Hindlimb muscle (tissue), 1 donor: ENCODE measurements at regions not wholly inside any gene's neighbourhood (a gene's known extent, or its start where the extent isn't known, plus 50 kb on each side); places are given as distances from the start of the nearest gene placed in this dataset.

Source experiments
- DNase-seq: peaks from one replicate; pipeline ENCODE4 v3.0.0-alpha.2; 2013

- DNase-seq, result no peak
Measured at GRCh38 chr1:238176441-238176840, 285.7 kb upstream of the ZP4 start.

GRCh38 chr1:238171985-238172384, 281.3 kb upstream of the ZP4 start:
- no peak for DNase-seq

- no peak for DNase-seq
Measured at GRCh38 chr1:238161955-238162354, 271.2 kb upstream of the ZP4 start.

GRCh38 chr1:238153939-238154338, 263.2 kb upstream of the ZP4 start:
- DNase-seq, result no peak

- DNase-seq, result no peak
Measured at GRCh38 chr1:238153253-238153652, 262.5 kb upstream of the ZP4 start.

- DNase-seq, result no peak
Measured at GRCh38 chr1:238152119-238152518, 261.4 kb upstream of the ZP4 start.

- DNase-seq, result no peak
Measured at GRCh38 chr1:238143038-238143437, 252.3 kb upstream of the ZP4 start.

GRCh38 chr1:238141353-238141752, 250.6 kb upstream of the ZP4 start:
- DNase-seq, result no peak

- DNase-seq, result no peak
Measured at GRCh38 chr1:238139713-238140112, 249.0 kb upstream of the ZP4 start.

- no peak for DNase-seq
Measured at GRCh38 chr1:238138059-238138626, 247.4 kb upstream of the ZP4 start.

- no peak for DNase-seq
Measured at GRCh38 chr1:238135708-238136664, 245.3 kb upstream of the ZP4 start.

- DNase-seq, result no peak
Measured at GRCh38 chr1:238129677-238130076, 239.0 kb upstream of the ZP4 start.

- no peak for DNase-seq
Measured at GRCh38 chr1:238123201-238123600, 232.5 kb upstream of the ZP4 start.

GRCh38 chr1:238119861-238120260, 229.1 kb upstream of the ZP4 start:
- no peak for DNase-seq

GRCh38 chr1:238119060-238119459, 228.3 kb upstream of the ZP4 start:
- no peak for DNase-seq

GRCh38 chr1:238115852-238116251, 225.1 kb upstream of the ZP4 start:
- DNase-seq, result no peak

- no peak for DNase-seq
Measured at GRCh38 chr1:238112952-238113621, 222.4 kb upstream of the ZP4 start.

- no peak for DNase-seq
Measured at GRCh38 chr1:238111516-238111915, 220.8 kb upstream of the ZP4 start.

GRCh38 chr1:238111081-238111480, 220.4 kb upstream of the ZP4 start:
- DNase-seq, result no peak

GRCh38 chr1:238108417-238108816, 217.7 kb upstream of the ZP4 start:
- DNase-seq, result no peak

GRCh38 chr1:238107322-238107721, 216.6 kb upstream of the ZP4 start:
- DNase-seq, result no peak

- no peak for DNase-seq
Measured at GRCh38 chr1:238104752-238105151, 214.0 kb upstream of the ZP4 start.

GRCh38 chr1:238101923-238102322, 211.2 kb upstream of the ZP4 start:
- DNase-seq, result no peak

- no peak for DNase-seq
Measured at GRCh38 chr1:238099871-238100270, 209.1 kb upstream of the ZP4 start.
